ENCODE measurements at regions not wholly inside any gene's neighbourhood (a gene's known extent, or its start where the extent isn't known, plus 50 kb on each side); places are given as distances from the start of the nearest gene placed in this dataset.

DNA sequence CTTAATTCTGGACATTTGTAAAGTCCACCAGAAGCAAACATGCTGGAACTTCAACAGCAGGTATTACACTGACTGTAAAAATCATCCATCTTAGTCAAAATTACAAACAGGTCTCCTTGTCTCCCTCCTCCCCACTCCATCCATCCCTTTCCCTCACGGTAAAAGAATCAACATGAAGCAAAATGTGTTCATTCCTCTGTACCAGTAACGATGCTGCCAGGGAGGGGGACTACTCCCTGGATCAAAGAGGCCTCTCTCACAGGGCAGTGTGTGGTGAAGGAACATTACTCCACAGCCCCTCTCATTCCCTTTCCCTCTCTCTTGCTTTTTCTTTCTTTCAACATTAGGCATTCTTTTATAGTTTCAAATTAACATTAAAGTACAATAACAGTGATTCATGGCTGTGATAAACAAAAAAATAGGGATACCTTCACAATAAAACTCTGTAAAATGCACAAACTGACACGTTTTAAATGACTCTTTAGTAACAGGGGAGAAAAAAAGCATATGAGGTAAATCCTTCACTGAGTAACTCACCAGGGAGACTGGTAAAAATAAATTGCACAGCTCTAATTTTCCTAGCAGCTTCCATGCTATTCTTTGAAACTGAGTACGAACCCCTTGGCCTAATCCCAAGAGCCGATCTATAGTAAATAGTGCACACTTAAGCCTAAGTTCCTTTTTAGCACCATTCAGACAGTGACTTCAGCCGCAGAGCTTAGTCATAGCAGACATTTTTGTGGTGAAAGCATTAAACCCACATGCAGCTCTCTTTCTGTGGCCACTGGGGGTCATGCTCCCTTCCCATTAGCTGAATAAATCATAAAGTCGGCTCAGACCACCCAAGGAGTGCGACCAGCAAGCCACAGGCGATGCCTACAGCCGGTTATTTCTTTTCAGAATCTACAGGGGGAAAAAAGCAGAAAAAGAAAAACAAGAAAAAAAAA, 215.6 kb upstream of the GYPA start:
- POLR2A ChIA-PET (ENCODE audit: partially characterized antibody), result no interaction called here
- Histone ChIP-seq H3K23me2 (ENCODE audit: low read depth, low read length) (no peaks in the 10 kb centered on the region), H2AK5ac (ENCODE audit: low read depth, low read length) (no peak overlapping the region), H3K4ac (replicated peaks; ENCODE audit: insufficient read length, low read depth, low read length) (peak overlapping the region; percentile 70), H2BK12ac (ENCODE audit: low read depth, low read length) (no peak overlapping the region), H3K4me2 (ENCODE audit: insufficient read depth in 1 of 2, low read depth in 2 of 2, low read length in 2 of 2) (peak overlapping the region; percentile 60 to 63; a peak in 3 of 4 replicates), H4K91ac (replicated peaks; ENCODE audit: insufficient read length, low read length) (peak overlapping the region; percentile 2), H4K20me1 (replicated peaks in 1 of 2; ENCODE audit: control insufficient read depth in 1 of 2, insufficient read depth in 2 of 2, low read length in 2 of 2) (no peaks in the 10 kb centered on the region), H3K56ac (replicated peaks; ENCODE audit: insufficient read length, low read depth, low read length) (no peak overlapping the region), H3K27ac (ENCODE audit: low read depth, low read length) (no peak overlapping the region), H2BK20ac (ENCODE audit: low read length) (peak overlapping the region; percentile 63; the same call in 1 of the 2 replicates), H3K4me3 (ENCODE audit: extremely low read depth in 1 of 4, insufficient read depth in 2 of 4, low read depth in 3 of 4, low read length in 4 of 4) (peak overlapping the region in 1 of 4 experiments; percentile 46; a peak in 2 of 8 replicates), H4K8ac (ENCODE audit: extremely low read depth, insufficient read depth, low read length) (no peak overlapping the region; the same call in 1 of the 2 replicates), H3K4me1 (replicated peaks in 1 of 4; ENCODE audit: control insufficient read depth in 3 of 4, insufficient read depth in 4 of 4, low read length in 3 of 4) (peaks cover 2 to 28% (median 18%) of the 10 kb centered on the region in 4 experiments; a peak in 6 of 7 replicates), H2BK5ac (ENCODE audit: low read depth, low read length) (0 out of 2 replicates have a peak overlapping the region, but pooled peaks have one; percentile 40), H4K5ac (ENCODE audit: insufficient read length, low read depth, low read length) (no peak overlapping the region), H3K79me1 (ENCODE audit: low read depth, low read length) (no peaks in the 10 kb centered on the region), H3K18ac (ENCODE audit: extremely low read depth, low read length) (no peak overlapping the region; the same call in 1 of the 2 replicates), H3K36me3 (ENCODE audit: control insufficient read depth in 2 of 4, insufficient read depth in 4 of 4, low read length in 3 of 4) (no peaks in the 10 kb centered on the region), H2AFZ (ENCODE audit: low read length) (peak overlapping the region; percentile 64), H3K27me3 (replicated peaks in 1 of 4; ENCODE audit: control insufficient read depth in 3 of 4, extremely low read depth in 1 of 4, insufficient read depth in 3 of 4, low read length in 3 of 4) (no peaks in the 10 kb centered on the region), H3K23ac (ENCODE audit: insufficient read length) (no peak overlapping the region), H3K9ac (replicated peaks in 1 of 4; ENCODE audit: extremely low read depth in 1 of 4, low read depth in 3 of 4, low read length in 3 of 4) (no peak overlapping the region; a peak in 2 of 7 replicates), H2BK15ac (ENCODE audit: low read length) (no peak overlapping the region), H2BK120ac (replicated peaks; ENCODE audit: low read depth, low read length) (peak overlapping the region; percentile 70), H3K79me2 (ENCODE audit: control insufficient read depth in 1 of 2, insufficient read depth in 2 of 2, low read length in 2 of 2) (no peaks in the 10 kb centered on the region), H3K9me3 (ENCODE audit: insufficient read depth in 2 of 2, low read depth in 1 of 2, low read length in 1 of 2) (no peaks in the 10 kb centered on the region), H3K14ac (ENCODE audit: insufficient read length) (no peak overlapping the region)
- CTCF ChIA-PET (ENCODE audit: partially characterized antibody), result interaction anchor here (0.7 to 2.8 kb wide), 9 partner anchors 10 to 705 kb away, joined by 3 to 10 read pairs (median 3); no protein-coding TSS in a partner anchor
- TF ChIP-seq BACH1 (IDR thresholded peaks at IDR 0.05; ENCODE audit: low read length) (no peak), RAD21 (IDR thresholded peaks at IDR 0.05 in 1 of 2, conservative IDR thresholded peaks at IDR 0.05 in 1 of 2; ENCODE audit: low read depth in 2 of 2, low read length in 2 of 2) (peak; percentile 24 to 43; a peak in 3 of 4 replicates), KDM4A (IDR thresholded peaks at IDR 0.05; ENCODE audit: low read depth, low read length, severe bottlenecking) (no peak), YY1 (IDR thresholded peaks at IDR 0.05; ENCODE audit: low read depth, low read length) (0 out of 2 replicates have a peak, but pooled peaks have one; percentile 7), BRCA1 (IDR thresholded peaks at IDR 0.05; ENCODE audit: low read depth, low read length) (no peak)
- TF ChIP-seq, protein P1, sequence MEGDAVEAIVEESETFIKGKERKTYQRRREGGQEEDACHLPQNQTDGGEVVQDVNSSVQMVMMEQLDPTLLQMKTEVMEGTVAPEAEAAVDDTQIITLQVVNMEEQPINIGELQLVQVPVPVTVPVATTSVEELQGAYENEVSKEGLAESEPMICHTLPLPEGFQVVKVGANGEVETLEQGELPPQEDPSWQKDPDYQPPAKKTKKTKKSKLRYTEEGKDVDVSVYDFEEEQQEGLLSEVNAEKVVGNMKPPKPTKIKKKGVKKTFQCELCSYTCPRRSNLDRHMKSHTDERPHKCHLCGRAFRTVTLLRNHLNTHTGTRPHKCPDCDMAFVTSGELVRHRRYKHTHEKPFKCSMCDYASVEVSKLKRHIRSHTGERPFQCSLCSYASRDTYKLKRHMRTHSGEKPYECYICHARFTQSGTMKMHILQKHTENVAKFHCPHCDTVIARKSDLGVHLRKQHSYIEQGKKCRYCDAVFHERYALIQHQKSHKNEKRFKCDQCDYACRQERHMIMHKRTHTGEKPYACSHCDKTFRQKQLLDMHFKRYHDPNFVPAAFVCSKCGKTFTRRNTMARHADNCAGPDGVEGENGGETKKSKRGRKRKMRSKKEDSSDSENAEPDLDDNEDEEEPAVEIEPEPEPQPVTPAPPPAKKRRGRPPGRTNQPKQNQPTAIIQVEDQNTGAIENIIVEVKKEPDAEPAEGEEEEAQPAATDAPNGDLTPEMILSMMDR (IDR thresholded peaks at IDR 0.05; ENCODE audit: control extremely low read depth in 1 of 3, insufficient read depth in 1 of 3, low read depth in 1 of 3, low read length in 3 of 3), result peak in 1 of 3 experiments; percentile 39; a peak in 1 of 4 replicates
- DNase-seq (ENCODE audit: low read depth in 1 of 2, low spot score in 2 of 2), result no peak
- 31% methylated on average over 10 of the region's 10 CpGs; no CpG with 5 or more reads in 1 of the 2 experiments for WGBS, 2 experiments (ENCODE audit: extremely low coverage in 1 of 2, insufficient coverage in 1 of 2, insufficient read length in 1 of 2, insufficient replicate concordance in 2 of 2, low coverage in 1 of 2, low lambda C conversion rate in 2 of 2, missing lambda C conversion rate in 1 of 2)
- peak; percentile 71 for FAIRE-seq

All from H1 (cell line).